ENCODE measurements at regions not wholly inside any gene's neighbourhood (a gene's known extent, or its start where the extent isn't known, plus 50 kb on each side); places are given as distances from the start of the nearest gene placed in this dataset.

DNA sequence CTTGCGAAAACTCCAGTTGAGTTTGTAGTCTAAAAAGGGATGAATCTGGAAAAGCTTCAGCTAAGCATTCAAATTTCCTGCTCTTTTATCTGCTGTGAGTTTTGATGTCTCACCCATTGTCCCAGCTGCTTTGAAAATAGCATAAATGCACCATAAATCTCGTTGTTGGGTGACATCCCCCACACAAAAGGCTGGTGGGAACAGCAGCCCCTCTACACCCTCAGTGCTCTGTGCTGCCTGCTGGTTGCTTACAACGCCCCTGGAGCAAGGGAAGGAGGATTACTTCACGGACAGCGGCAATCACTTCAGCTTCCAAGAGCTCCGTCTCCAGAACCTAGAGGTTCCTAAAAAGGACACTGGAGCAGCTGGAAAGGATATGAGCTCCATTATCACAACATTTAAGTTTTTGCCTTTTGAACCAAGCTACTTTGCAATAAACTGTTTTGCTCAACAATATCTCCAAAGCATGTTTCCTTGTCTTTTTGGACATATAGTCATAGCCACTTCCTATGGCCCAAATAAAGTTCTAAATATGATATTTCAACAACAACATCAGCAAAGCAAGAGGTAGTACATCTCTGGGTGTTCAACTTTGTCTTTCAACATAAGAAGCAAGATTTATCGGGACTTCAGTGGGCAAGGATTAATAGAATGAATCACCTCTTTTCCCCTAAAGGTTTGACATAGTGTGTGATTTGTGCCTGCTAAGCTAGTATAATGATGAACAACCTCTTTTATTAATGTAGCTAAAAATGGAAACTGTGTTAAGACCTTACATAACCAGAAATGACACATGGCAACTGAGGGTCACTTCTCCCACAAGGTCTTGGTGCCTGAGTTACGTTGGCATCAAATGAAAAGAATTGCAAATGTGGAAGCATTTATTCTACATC, 413.5 kb downstream of the TXNL1 start:
- no peak for DNase-seq (ENCODE audit: low read depth in 2 of 2)

DNA sequence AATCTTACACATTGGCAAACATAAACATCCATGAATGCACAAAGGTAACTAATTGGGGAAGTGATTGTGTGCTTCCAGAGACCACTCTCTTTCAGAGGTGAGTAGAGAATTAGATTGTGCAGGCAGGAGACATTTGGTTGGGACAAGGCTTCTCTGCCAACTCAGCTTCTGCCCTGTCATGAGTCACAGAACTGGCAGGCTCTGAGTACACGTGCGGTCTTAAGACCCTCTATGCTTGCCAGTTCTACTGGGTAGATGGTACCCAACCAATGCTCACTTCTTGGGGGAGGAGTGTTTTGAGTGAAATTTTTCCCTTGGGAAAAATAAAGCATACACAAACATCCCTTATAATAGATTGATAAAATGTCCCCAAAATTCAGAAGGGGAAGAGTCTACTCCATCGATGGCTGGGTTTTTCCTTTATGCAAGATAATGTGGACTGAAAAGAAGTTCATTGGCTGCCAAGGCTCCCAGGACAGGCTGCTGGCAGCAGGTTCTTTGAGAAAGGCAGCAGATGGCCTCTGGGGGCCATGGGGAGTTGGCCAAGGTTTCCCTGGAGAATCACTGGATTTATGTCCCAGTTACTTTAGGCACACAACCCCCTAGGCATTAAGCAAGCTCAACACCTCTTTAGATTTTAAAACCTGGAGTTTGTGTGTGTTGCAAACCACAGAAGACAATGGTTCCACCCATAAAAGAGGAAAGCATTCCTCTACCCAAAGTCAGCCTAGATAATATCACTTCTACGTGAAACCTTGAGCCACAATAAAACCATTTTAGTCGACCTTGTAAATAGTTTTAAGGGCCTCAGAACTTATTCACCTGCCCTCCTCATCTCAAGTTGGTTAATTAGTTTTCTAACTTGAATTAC, 417.0 kb downstream of the TXNL1 start:
- no peak for DNase-seq (ENCODE audit: low read depth in 2 of 2)

DNA sequence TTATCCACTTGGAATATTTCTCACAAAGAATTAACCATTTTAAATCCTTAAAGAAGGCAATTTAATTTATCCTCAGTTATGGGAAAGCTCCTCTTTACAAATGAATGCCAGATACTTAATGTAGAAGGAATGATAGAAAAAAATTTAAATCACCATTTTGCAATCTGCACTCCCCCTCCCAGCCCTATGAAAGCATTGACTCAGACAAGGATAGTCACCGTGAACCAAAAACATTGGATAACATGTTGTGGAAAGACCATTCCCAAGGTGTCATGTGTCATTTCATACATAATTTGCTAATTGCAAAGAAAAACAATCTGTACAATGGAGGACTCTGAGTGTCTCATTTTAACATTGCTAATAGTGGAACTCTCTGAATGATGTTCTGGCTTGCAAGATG, 421.0 kb downstream of the TXNL1 start:
- DNase-seq (ENCODE audit: low read depth in 2 of 2), result no peak

DNA sequence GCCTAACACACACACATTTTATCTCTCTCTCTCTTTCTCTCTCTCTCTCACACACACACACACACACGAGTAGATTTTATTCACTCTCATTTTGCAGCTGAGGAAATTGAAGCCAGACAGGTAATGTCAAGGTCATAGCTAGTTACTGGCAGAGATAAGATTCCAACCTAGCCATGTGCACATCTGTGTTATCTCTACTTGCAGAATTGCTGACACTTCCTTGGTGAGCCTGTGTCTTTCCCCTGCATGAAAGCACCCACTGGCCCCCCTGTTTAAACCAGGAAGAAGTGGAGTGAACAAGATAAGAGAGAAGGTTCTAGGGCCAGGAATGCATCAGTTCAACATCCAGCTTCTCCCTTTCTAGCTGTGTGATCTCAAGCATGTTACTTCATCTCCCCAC, 423.7 kb downstream of the TXNL1 start:
- DNase-seq (ENCODE audit: low read depth in 2 of 2), result no peak

DNA sequence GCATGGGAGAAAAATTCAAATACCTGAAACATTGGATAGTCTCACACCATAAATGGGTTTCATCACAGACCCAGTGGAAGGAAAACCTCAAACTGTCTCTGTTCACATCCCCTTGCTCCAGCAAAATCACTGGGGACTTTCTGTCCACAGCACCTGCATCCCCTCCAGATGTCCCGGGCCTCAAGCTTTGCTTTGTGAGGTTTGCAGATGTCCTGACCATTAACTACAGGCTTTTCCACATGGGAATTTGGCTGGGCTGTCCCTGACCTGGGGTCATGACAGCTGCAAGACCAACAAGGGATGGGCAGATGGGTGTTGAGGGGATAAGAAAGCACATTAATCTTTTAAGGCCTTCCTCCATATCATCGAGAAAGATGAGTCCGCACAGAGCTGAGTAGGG, 427.9 kb downstream of the TXNL1 start:
- no peak for DNase-seq (ENCODE audit: low read depth in 2 of 2)

DNA sequence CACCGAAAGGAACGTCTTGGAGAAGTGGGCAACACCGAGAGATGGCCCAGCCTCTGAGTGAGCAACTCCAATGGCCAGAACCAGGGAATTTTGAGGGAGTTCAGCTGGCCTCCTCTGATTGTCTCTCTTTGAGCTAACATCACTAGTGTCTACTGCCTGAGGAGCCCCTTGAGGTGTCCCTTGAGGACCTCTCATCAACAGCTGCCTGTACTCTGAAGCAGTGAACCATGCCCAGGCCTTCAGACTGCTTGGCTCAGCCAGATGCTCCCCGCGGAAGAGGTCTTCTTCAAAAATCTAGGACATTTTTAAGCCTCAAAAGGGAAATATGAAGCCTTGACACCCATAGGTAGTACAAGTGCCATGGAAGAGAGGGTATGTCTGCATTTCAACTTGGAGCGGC, 430.4 kb downstream of the TXNL1 start:
- no peak for DNase-seq (ENCODE audit: low read depth in 2 of 2)

DNA sequence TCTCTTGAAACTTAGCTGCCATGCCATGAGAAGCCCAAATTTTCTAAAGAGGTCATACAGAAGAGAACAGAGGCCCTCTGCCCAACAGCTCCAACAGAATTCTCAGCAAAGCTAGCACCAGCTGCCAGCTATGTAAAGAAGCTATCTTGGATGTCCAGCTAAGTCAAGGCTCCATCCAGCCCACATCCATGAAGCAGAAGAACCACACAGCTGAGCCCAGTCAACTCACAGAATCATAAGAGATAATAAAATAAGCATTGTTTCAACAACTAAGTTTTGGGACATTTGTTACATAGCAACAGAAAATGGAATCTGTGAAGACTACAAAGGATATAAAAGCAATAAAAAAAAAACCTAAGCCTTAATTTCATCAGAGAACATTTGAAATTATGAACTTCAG, 434.3 kb downstream of the TXNL1 start:
- no peak for DNase-seq (ENCODE audit: low read depth in 2 of 2)

DNA sequence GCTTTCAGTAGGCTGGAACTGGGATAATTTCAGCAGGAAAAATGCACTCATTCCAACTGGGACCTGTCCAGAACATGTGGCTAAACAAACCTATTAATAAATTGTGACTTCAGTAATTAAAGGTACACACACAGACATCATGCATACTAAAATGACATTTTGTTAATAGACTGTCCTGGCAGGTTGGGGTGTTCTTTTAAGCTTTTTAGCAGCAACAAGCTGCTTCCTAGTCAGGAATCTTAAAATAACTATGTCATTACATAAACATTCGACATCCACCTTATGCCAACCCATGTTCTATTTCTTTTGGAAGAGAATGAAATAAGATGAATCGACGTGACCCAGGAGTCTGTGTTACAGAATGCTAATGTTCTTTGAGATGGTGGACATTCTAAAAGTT, 435.7 kb downstream of the TXNL1 start:
- DNase-seq (ENCODE audit: low read depth in 2 of 2), result no peak

DNA sequence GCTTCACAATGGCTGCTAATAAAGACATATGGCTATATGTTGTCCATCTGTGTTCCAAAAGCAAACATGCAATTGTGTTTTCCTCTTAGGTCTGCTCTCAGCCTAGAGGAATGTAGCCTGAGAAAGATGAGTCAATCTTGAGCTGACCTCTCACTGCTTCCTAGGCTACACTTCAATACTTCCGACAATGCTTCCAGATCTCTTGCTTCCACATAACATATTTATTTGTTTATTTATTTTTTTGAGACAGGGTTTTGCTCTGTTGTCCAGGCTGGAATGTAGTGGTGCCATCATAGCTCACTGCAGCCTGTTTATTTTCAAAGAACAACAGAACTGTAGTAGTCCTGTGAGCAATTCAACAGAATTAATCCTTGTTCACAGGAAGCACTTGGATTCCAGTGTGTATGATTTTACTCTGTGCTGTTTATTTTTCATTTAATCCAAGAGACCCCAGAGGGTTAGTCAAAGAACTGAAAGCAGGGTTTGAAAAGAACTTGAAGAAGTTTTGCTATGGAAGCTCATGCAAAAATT, 437.9 kb downstream of the TXNL1 start:
- no peak for DNase-seq (ENCODE audit: low read depth in 2 of 2)

DNA sequence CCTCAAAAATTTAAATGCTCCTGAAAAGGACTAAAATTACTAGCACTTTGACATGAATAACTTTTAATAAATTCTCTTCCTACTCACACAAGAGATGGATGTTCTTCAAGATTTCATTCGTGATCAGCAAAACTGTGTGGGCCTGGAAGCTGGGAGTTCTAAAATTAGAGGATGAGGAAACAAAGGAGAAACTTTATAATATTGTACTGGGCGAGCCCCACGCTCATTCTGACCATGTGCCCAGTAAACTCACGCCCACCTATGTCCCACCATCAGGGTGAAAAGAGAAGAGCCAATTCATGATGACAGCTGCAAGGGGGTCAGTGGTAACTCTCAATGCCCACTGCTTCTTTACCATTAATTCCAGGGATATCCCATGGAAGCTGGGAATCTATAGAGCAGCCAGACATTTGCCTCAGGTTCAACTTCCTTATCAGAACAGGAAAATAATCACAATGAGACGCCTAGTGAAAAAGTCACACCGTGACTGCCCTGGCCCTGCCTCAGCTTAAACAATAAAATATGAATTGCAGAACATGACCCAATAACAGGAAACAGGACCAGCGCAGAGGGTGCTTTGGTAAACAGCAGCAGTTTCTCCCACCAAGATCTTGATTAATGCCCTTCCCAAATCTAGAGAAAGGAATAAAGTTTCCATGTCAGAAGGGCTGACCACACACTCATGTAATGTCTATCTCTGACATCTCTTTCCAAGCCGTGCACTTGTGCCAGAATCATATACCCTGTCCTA, 438.6 kb downstream of the TXNL1 start:
- DNase-seq (ENCODE audit: low read depth in 2 of 2), result no peak

DNA sequence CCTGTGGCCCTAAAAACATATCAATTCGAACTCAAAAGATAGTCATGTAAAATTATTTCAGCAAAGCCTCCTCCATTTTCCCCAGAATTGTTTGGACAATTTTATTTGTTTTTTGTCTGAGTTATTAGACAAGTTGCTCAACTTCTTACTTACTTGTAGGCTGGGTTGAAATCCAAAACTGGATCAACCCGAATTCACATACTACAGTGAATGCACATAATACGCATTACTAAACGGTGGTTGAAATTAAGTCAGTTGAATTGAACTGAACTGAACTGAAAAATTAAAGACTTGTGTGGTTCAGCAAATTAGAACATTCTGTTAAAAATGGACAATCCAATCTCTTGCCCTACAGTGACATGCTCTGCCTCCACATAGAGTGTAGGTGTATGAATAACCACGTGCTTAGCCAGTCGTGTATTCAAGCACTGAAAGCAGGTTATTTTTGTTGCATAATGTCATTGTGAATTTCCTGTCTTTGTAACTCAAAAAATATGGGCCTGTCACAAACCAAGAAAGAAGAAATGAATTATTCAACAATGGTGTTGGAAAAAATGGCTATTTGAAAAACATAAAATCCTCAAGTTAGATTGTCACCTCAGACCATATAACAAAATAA, 441.0 kb downstream of the TXNL1 start:
- no peak for DNase-seq (ENCODE audit: low read depth in 2 of 2)

DNA sequence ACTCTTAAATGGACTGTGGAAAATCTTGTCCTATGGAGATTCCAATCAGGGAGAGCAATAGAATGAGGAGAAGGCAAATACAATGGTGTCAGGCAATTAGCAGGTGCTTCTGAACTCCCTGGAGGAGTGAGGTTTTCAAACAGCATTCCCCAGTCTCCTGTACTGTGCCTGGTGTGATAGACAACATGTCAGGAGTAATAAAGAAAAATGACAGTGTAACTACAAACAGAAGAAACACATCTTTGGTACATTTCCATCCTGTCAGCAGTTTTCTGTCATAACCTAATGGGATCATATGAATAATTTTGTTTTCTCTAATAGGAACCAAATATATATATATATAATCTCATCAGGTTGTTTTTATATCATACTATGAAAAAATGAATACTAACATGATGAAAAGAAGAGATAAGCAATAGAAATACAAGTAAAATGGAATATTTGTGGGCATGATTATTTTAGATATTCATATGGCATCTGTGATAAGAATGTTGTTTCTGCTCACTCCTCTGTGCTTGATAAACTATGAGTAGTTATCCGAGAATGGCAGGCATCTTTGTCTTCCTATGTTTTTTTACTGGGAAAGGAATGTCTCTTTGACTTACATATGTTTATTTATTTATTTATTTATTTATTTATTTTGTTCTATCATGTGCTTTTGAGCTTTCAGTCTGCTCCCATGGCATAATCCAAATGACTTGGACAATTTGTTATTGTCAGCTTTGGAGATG, 441.7 kb downstream of the TXNL1 start:
- no peak for DNase-seq (ENCODE audit: low read depth in 2 of 2)

DNA sequence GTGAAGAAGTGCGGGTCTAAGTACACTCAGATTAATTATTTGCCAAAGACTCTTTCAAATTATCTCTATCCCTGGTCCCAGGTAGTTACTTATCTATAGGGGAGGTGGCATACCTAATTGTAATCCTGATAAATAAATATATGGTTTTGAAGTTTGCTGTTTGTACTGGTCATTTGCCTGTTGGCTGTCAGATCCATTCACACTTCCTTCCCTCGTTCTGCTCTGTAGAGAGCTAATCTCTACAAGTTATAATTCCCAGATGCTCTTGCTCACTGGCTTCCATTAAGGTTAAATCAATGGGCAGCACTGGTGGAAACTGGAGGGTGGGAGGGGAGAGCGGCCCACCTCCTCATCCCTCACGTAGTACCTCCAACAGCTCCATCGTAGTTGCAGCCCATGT, 447.1 kb downstream of the TXNL1 start:
- DNase-seq (ENCODE audit: low read depth in 2 of 2), result no peak

DNA sequence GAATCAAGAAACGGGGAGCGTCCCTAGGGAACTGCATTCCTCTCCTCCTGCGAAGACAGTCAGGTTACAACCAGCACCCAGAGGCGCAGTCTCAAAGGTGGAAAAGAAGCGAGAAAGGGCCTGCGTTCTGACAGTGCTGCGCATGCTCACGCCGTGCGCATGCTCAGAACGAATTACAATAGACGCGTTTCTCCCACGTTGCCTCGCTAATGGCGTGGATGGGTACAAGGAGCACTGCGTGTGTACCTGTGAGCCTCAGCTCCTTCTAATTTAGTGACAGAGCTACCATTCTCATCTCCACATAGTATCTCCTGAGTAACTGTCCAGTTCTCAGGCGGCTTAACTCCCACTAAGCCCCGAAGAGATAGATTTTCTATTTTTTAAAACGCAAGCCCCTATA, 448.8 kb downstream of the TXNL1 start:
- DNase-seq (ENCODE audit: low read depth in 2 of 2), result no peak

DNA sequence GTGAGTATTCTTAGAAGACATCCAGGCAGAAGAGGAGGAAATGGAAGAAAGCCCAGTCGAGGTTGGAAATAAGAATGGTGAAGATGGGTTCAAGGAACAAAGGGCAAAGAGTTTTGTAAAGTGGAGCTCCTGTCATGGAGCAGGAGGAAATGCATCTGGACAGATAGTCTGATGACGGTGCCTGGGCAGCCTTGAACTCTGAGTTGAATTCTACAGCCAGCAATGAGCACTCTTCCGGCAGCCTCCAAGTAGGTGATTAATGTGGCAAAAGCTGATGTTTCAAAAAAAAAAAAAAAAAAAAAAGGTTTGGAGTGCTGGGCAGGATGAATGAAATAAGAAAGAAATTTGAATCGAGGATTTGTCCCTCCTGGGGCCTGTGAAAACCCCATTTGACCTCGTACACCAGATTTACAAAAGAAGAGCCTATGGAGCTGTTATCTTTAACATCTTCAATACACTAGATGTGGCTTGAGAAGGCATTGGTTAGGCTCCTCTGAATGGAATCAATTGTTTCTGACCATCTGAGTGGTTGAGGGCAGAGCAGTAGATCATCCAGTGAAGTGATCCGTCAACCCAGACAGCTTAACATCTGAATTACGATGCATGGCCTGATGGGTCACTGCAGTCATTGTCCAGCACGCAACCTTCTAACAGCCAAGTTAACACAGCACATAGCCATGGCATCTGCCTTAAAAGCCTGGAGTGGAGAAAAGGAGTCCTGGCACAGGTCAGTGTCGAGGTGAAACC, 449.7 kb downstream of the TXNL1 start:
- no peak for DNase-seq (ENCODE audit: low read depth in 2 of 2)

DNA sequence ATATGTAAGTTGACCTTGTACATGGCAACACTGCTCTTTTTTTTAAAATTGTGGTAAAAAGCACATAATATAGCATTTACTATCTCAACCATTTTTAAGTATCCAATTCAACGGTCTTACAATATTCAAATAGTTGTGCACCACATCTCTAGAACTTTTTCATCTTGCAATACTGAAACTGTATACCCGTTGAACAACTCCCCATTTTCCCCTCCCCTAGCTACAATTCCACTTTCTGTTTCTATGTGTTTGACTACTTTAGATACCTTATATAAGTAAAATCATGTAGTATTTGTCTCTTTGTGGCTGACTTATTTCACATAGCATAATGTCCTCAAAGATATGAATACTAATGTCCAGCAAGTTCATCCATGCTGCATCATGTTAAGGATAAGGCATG, 452.1 kb downstream of the TXNL1 start:
- DNase-seq (ENCODE audit: low read depth in 2 of 2), result no peak

DNA sequence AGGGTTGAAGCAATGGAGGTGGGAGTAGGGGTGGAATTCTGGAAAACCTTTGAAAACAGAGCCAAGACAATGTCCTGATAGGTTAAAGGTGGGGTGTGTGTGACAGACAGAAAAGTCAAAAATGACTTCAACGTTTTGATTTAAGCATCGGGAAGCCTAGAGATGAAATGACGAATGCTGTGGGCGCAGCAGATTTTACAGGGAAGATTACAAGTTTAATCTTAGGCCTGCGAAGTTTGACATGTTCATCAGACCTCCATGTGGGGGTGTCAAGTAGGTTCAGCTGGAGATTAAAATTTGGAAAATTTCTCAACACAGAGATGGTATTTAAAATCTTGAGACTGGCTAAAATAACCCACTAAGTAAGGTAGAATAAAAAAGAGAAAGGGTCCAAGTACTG, 453.3 kb downstream of the TXNL1 start:
- no peak for DNase-seq (ENCODE audit: low read depth in 2 of 2)

DNA sequence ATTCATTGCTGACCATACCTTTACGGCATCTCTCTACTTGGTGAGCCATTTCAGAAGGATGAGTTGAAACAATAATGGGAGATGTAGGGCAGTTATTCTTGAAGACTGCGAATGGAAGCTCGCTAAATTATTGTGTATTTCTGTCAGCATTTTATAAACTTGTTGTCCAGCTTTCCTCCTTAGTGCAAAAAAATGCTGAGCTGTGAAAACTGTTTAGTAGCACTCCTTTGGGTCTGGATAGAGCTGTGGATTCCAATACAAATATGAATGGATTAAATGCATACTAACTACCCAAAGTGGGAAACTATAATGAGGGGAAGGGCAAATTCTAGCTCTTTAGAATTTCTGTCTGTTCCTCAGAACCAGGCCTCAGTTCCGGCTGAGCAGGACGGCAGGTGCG, 461.6 kb downstream of the TXNL1 start:
- no peak for DNase-seq (ENCODE audit: low read depth in 2 of 2)

DNA sequence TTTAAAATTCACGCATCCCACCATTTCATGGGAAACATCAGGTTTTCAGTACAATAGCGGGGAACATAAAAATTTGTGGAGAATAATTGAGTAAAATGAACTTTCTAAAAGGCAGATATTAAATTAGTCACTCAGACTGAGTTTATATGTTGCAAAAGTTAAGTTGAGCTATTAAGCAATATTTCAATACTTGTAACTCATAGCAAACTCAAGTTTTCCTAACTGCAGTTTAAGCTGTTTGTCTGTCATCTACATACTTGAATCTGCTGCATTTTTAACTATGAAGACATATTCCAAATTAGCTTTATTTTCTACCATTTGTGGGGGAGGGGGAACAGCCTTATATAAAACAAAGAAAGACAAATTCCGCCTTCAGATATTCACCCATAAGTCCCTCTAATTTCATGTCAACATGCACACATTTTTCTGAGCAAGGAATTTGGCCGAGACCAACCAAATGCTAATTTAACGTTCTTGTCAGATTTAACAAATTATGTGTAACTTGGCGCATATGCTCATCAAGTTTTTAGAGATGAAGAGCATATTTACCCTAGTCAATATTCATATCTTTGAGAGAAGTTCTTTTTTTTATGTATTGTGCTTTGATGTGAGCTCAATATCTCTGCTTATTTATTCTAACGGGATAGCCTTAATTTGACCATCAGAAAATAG, 462.9 kb downstream of the TXNL1 start:
- DNase-seq (ENCODE audit: low read depth in 2 of 2), result no peak

Measured in stimulated activated CD4-positive, alpha-beta T cell treated with anti-CD3 and anti-CD28 coated beads, Interleukin-4, amount 100 ng/mL, for 48 hours (primary cell).